ENCODE measurements at regions not wholly inside any gene's neighbourhood (a gene's known extent, or its start where the extent isn't known, plus 50 kb on each side); places are given as distances from the start of the nearest gene placed in this dataset.

DNA sequence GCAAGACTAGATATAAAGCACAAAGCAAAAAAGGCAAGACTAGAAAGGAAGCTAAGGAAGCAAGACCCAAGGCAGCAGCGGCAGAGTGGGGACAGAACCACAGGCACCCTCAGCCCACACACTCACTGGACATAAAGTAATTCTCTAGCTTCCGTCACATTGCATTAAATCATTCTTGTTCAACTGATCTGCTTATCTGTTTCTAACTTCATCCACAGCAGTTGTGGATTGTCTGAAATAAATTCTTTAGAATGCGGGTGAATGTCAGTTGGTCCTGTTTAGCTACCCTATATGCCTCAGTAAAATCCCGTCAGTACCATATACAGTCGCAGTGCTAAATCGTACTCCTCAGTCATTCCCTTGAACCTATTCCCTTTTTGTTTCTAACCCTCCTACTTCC is 183.2 kb upstream of the SLC39A10 start:
- intact Hi-C loops (cut with micrococcal nuclease; ENCODE audit: unreplicated experiment), result no loop called here
- BruUV-seq (replicated peaks), result no TSS peak
- no peak for DNase-seq (ENCODE audit: low spot score)
- no peaks in the 10 kb centered on the region for H3K9me3 ChIP-seq (ENCODE audit: low read depth, low read length, poor library complexity, severe bottlenecking)
- H3K36me3 ChIP-seq (ENCODE audit: insufficient read depth, low read length, poor library complexity, severe bottlenecking), result no peaks in the 10 kb centered on the region
- ChIA-PET POLR2A (ENCODE audit: low non-redundant PET) (no interaction called here), CTCF (no interaction called here)
- no peaks in the 10 kb centered on the region for H3K4me1 ChIP-seq (ENCODE audit: insufficient read depth, low read length, poor library complexity, severe bottlenecking)
- H3K27me3 ChIP-seq (replicated peaks; ENCODE audit: insufficient read depth, low read depth, low read length, poor library complexity), result no peaks in the 10 kb centered on the region
- TF ChIP-seq CTCF (conservative IDR thresholded peaks at IDR 0.05; ENCODE audit: low read depth, low read length) (no peak), EZH2 (IDR thresholded peaks at IDR 0.05; ENCODE audit: borderline replicate concordance, low read depth, low read length, poor library complexity, severe bottlenecking) (no peak)
- H3K27ac ChIP-seq (ENCODE audit: low read depth, low read length, poor library complexity, severe bottlenecking), result no peak overlapping the region
- no peak overlapping the region for H3K4me3 ChIP-seq (ENCODE audit: low read depth, low read length, poor library complexity, severe bottlenecking)

DNA sequence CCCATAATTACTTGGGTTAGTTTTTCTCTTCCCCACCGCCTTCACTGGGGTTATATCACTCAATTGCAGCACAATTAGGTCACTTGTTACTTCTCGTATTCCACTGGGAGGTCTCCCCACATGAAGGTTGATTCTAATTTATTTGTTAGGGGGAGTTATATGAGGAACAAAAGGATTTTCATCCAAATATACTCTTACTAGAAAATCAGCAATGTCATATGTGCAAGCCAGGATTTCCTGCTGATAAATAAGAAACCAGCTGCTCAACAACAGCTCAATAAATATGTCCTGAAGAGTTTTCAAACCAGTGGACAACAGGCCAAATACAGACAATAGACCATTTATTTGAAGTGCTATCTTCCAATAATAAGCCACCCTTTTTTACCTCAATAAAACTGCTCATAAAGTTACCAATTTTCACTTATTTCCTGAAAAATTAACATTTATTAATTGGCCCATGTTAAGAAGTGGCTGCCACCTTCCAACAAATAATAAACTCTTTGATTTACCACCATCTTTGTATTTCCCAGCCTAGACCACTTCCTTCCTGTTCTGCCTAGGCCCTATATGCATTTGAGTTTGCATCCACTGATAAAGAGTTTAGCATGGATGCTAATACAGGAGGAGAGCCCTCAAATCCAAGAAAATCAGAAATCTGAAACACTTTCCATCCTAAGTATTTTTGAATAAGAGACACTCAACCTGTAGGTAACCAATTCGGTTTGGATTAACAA is 184.4 kb upstream of the SLC39A10 start:
- Histone ChIP-seq H3K27ac (ENCODE audit: low read depth, low read length, poor library complexity, severe bottlenecking) (no peak overlapping the region), H3K4me3 (ENCODE audit: low read depth, low read length, poor library complexity, severe bottlenecking) (no peak overlapping the region), H3K4me1 (ENCODE audit: insufficient read depth, low read length, poor library complexity, severe bottlenecking) (no peaks in the 10 kb centered on the region), H3K27me3 (replicated peaks; ENCODE audit: insufficient read depth, low read depth, low read length, poor library complexity) (no peaks in the 10 kb centered on the region), H3K36me3 (ENCODE audit: insufficient read depth, low read length, poor library complexity, severe bottlenecking) (no peaks in the 10 kb centered on the region), H3K9me3 (ENCODE audit: low read depth, low read length, poor library complexity, severe bottlenecking) (no peaks in the 10 kb centered on the region)
- ChIA-PET CTCF (no interaction called here), POLR2A (ENCODE audit: low non-redundant PET) (no interaction called here)
- intact Hi-C loops (cut with micrococcal nuclease; ENCODE audit: unreplicated experiment), result no loop called here
- no peak for TF ChIP-seq EZH2 (IDR thresholded peaks at IDR 0.05; ENCODE audit: borderline replicate concordance, low read depth, low read length, poor library complexity, severe bottlenecking)
- TF ChIP-seq CTCF (conservative IDR thresholded peaks at IDR 0.05; ENCODE audit: low read depth, low read length), result no peak
- no TSS peak for BruUV-seq (replicated peaks)
- DNase-seq (ENCODE audit: low spot score), result peak; percentile 14

DNA sequence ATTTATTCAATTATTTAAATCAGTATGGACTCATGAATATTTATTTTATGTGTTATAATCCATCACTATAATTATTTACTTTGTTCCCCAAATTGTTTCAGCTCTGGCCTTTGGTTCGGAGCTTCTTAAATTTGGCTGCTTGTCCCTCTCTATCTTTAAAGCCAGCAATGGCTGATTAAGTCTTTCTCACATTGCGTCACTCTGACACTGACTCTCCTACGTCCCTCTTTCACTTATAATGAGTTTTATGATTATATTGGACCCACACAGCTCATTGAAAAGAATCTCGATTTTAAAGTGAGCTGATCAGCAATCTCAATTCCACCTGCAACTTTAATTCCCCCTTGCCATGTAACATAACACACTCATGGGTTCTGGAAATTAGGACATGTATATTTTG is 185.2 kb upstream of the SLC39A10 start:
- no peak overlapping the region for H3K27ac ChIP-seq (ENCODE audit: low read depth, low read length, poor library complexity, severe bottlenecking)
- CTCF ChIA-PET, result no interaction called here
- BruUV-seq (replicated peaks), result no TSS peak
- H3K36me3 ChIP-seq (ENCODE audit: insufficient read depth, low read length, poor library complexity, severe bottlenecking), result no peaks in the 10 kb centered on the region
- POLR2A ChIA-PET (ENCODE audit: low non-redundant PET), result no interaction called here
- H3K9me3 ChIP-seq (ENCODE audit: low read depth, low read length, poor library complexity, severe bottlenecking), result peaks cover under 1% of the 10 kb centered on the region
- no peak for DNase-seq (ENCODE audit: low spot score)
- intact Hi-C loops (cut with micrococcal nuclease; ENCODE audit: unreplicated experiment), result no loop called here
- no peak for TF ChIP-seq EZH2 (IDR thresholded peaks at IDR 0.05; ENCODE audit: borderline replicate concordance, low read depth, low read length, poor library complexity, severe bottlenecking)
- TF ChIP-seq CTCF (conservative IDR thresholded peaks at IDR 0.05; ENCODE audit: low read depth, low read length), result no peak
- H3K4me3 ChIP-seq (ENCODE audit: low read depth, low read length, poor library complexity, severe bottlenecking), result no peak overlapping the region
- H3K27me3 ChIP-seq (replicated peaks; ENCODE audit: insufficient read depth, low read depth, low read length, poor library complexity), result no peaks in the 10 kb centered on the region
- no peaks in the 10 kb centered on the region for H3K4me1 ChIP-seq (ENCODE audit: insufficient read depth, low read length, poor library complexity, severe bottlenecking)
